ENCODE measurements at regions not wholly inside any gene's neighbourhood (a gene's known extent, or its start where the extent isn't known, plus 50 kb on each side); places are given as distances from the start of the nearest gene placed in this dataset.
"Not testable (repeated sequence)": the region's sequence is repeated elsewhere in the genome, so short reads cannot be mapped to it uniquely, and the experiment has no call there.

- H3K36me3 ChIP-seq, result no peaks in the 10 kb centered on the region
- no peak overlapping the region for H3K4me2 ChIP-seq
- no peaks in the 10 kb centered on the region for H3K27me3 ChIP-seq
- H3K9me3 ChIP-seq, result no peaks in the 10 kb centered on the region
- peaks cover 31% of the 10 kb centered on the region for H3K4me1 ChIP-seq
- H3K9ac ChIP-seq, result no peak overlapping the region
- no peak for TF ChIP-seq Cebpa-rat (IDR thresholded peaks at IDR 0.05)
- no peak overlapping the region for H3K27ac ChIP-seq
- H3K4me3 ChIP-seq, result no peak overlapping the region
- H4K20me1 ChIP-seq, result no peaks in the 10 kb centered on the region
These were observed 99.2 kb upstream of the PCBD1 start for GRCh38 chr10:70987396-70988130.

- H3K4me1 ChIP-seq, result peaks cover 26% of the 10 kb centered on the region
- 0 out of 2 replicates have a peak overlapping the region, but pooled peaks have one; percentile 8 for H3K4me2 ChIP-seq
- not testable (repeated sequence) for H3K27me3 ChIP-seq, H3K27ac ChIP-seq, H3K9ac ChIP-seq, H3K4me3 ChIP-seq, H3K36me3 ChIP-seq, H4K20me1 ChIP-seq, H3K9me3 ChIP-seq
These were observed 101.8 kb upstream of the PCBD1 start for GRCh38 chr10:70990156-70990555.

DNA sequence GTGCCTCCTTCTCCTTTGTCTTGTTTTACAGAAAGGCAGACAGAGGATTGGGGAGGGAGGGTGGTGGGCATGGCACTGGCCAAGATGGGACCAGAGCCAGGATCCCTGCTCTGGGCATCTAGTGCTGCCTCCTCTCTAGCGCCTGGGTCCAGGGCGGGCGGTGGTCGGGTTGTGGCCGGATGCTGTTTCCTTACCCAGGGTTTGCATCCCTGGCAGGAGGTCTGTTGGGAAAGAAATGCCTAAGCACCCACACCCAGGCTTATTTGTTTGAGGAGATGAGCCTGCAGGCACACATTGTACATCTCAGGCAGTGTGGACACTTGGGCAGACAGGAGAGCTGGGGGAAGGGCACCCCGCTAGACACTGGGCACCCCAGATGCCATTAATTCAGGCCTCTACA is 102.3 kb upstream of the PCBD1 start:
- Histone ChIP-seq H3K27ac (no peak overlapping the region), H3K4me3 (no peak overlapping the region), H3K27me3 (no peaks in the 10 kb centered on the region), H4K20me1 (no peaks in the 10 kb centered on the region), H3K36me3 (no peaks in the 10 kb centered on the region), H3K4me2 (0 out of 2 replicates have a peak overlapping the region, but pooled peaks have one; percentile 8), H3K4me1 (peaks cover 23% of the 10 kb centered on the region), H3K9me3 (no peaks in the 10 kb centered on the region), H3K9ac (no peak overlapping the region)
- no peak for TF ChIP-seq Cebpa-rat (IDR thresholded peaks at IDR 0.05)

- no peak for TF ChIP-seq Cebpa-rat (IDR thresholded peaks at IDR 0.05)
These were observed 103.1 kb upstream of the PCBD1 start for GRCh38 chr10:70991140-70992124.

DNA sequence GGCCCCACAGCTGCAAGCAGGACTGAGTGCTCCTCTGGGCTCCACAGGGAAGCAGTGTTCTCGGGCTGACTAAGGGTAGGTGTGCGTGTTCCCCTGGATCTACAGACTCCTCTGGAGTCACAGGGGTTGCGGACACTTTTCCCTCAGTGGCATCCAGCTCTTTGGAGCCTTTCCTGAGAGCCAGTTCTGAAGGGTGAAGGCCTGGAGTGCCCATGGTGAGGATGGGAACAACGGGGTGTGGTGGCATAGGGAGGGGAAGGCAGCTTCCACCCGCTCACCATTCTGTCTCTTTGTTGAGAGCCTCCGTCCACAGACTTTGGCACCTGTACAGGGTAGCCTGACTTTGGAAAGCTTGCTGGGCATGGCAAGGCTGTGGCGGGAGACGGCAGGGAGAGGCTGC is 104.1 kb upstream of the PCBD1 start:
- Histone ChIP-seq H3K27ac (no peak overlapping the region), H3K4me1 (peaks cover 24% of the 10 kb centered on the region), H3K4me2 (no peak overlapping the region), H3K4me3 (no peak overlapping the region), H3K9ac (no peak overlapping the region), H3K36me3 (no peaks in the 10 kb centered on the region), H3K27me3 (no peaks in the 10 kb centered on the region), H4K20me1 (no peaks in the 10 kb centered on the region), H3K9me3 (no peaks in the 10 kb centered on the region)
- TF ChIP-seq Cebpa-rat (IDR thresholded peaks at IDR 0.05), result no peak

More at GRCh38 chr10:70991140-70992124, 103.1 kb upstream of the PCBD1 start:
- no peaks in the 10 kb centered on the region for H4K20me1 ChIP-seq
- H3K27me3 ChIP-seq, result no peaks in the 10 kb centered on the region
- H3K36me3 ChIP-seq, result no peaks in the 10 kb centered on the region
- H3K4me3 ChIP-seq, result no peak overlapping the region
- no peak overlapping the region for H3K4me2 ChIP-seq
- no peak overlapping the region for H3K27ac ChIP-seq
- no peak overlapping the region for H3K9ac ChIP-seq
- H3K4me1 ChIP-seq, result peaks cover 16% of the 10 kb centered on the region
- no peaks in the 10 kb centered on the region for H3K9me3 ChIP-seq

GRCh38 chr10:70993051-70993450 is 104.7 kb upstream of the PCBD1 start:
- Histone ChIP-seq H3K4me1 (peaks cover 24% of the 10 kb centered on the region), H3K36me3 (no peaks in the 10 kb centered on the region), H3K4me3 (no peak overlapping the region), H3K27ac (no peak overlapping the region), H4K20me1 (no peaks in the 10 kb centered on the region), H3K9me3 (no peaks in the 10 kb centered on the region), H3K9ac (no peak overlapping the region), H3K4me2 (no peak overlapping the region), H3K27me3 (no peaks in the 10 kb centered on the region)
- no peak for TF ChIP-seq Cebpa-rat (IDR thresholded peaks at IDR 0.05)

DNA sequence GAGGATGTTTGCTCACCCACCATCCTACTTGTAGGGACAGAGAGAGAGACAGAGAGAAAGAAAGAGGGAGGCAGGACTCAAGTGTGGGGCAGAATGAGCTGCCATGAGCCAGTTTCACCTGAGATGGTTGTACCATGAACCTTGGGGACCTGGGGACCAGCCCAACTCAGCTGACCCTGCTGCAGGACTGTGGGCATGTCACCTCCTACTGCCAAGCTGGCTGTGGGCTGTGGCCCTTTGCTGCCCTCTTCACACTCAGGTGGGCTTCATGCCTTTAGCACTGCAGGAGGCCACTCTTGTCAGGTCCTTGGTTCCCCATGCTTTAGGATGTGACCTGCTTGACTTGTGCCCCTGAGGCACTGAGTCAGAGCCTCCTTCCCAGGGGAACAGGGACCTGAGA is 108.2 kb upstream of the PCBD1 start:
- Histone ChIP-seq H3K27ac (no peak overlapping the region), H3K9ac (no peak overlapping the region), H3K36me3 (no peaks in the 10 kb centered on the region), H3K4me2 (no peak overlapping the region), H4K20me1 (no peaks in the 10 kb centered on the region), H3K27me3 (no peaks in the 10 kb centered on the region), H3K4me1 (peaks cover 9% of the 10 kb centered on the region), H3K9me3 (no peaks in the 10 kb centered on the region), H3K4me3 (no peak overlapping the region)
- TF ChIP-seq Cebpa-rat (IDR thresholded peaks at IDR 0.05), result no peak

- TF ChIP-seq Cebpa-rat (IDR thresholded peaks at IDR 0.05), result no peak
- no peak overlapping the region for H3K27ac ChIP-seq
- 0 out of 2 replicates have a peak overlapping the region, but pooled peaks have one; percentile 30 for H3K4me2 ChIP-seq
- no peaks in the 10 kb centered on the region for H3K27me3 ChIP-seq
- H3K9ac ChIP-seq, result no peak overlapping the region
- no peaks in the 10 kb centered on the region for H4K20me1 ChIP-seq
- no peaks in the 10 kb centered on the region for H3K9me3 ChIP-seq
- no peaks in the 10 kb centered on the region for H3K36me3 ChIP-seq
- peaks cover 8% of the 10 kb centered on the region; the same call in 1 of the 2 replicates for H3K4me1 ChIP-seq
- no peak overlapping the region for H3K4me3 ChIP-seq
These were observed 108.9 kb upstream of the PCBD1 start for GRCh38 chr10:70997236-70997635.

- Histone ChIP-seq H3K27me3 (no peaks in the 10 kb centered on the region), H3K9me3 (no peaks in the 10 kb centered on the region), H3K27ac (no peak overlapping the region), H3K4me3 (no peak overlapping the region), H3K4me2 (no peak overlapping the region), H4K20me1 (no peaks in the 10 kb centered on the region), H3K9ac (no peak overlapping the region), H3K4me1 (peaks cover 8% of the 10 kb centered on the region; the same call in 1 of the 2 replicates), H3K36me3 (no peaks in the 10 kb centered on the region)
- no peak for TF ChIP-seq Cebpa-rat (IDR thresholded peaks at IDR 0.05)
These were observed 109.7 kb upstream of the PCBD1 start for GRCh38 chr10:70998086-70998485.

DNA sequence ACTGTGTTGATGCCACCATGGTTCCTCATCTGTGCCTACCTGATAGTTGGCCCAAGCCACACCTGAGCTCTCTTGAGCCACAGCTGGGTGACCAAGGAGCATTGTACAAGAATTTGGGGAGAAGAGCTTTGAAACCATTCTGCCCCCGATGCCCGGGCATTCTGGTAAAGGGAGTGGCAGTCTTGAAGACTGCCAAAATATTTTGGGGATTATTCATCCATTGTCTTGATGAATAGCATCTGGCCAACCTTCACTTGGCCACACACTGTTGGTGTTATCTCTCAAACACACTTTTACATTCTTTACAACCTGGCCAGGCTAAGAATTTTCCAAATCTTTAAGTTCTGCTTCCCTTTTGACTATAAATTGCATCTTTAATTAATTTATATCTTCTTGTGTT is 113.1 kb upstream of the PCBD1 start:
- H3K27me3 ChIP-seq, result no peaks in the 10 kb centered on the region
- no peaks in the 10 kb centered on the region for H3K9me3 ChIP-seq
- H4K20me1 ChIP-seq, result no peaks in the 10 kb centered on the region
- peaks cover 8% of the 10 kb centered on the region; the same call in 1 of the 2 replicates for H3K4me1 ChIP-seq
- TF ChIP-seq Cebpa-rat (IDR thresholded peaks at IDR 0.05), result no peak
- H3K27ac ChIP-seq, result no peak overlapping the region
- no peaks in the 10 kb centered on the region for H3K36me3 ChIP-seq
- no peak overlapping the region for H3K9ac ChIP-seq
- no peak overlapping the region for H3K4me3 ChIP-seq
- H3K4me2 ChIP-seq, result no peak overlapping the region

Data from BLaER1 (cell line).